Cardiac muscle cell (in vitro differentiated cells and primary cell): ENCODE measurements at regions not wholly inside any gene's neighbourhood (a gene's known extent, or its start where the extent isn't known, plus 50 kb on each side); places are given as distances from the start of the nearest gene placed in this dataset.

Experiments used
- DNase-seq, 2 donors: peaks; one replicate each; pipeline versions ENCODE4 v3.0.0 to v3.0.0-alpha.2; 2010 to 2017; ENCODE audit warnings: low read depth in 1 of 2, low spot score in 1 of 2
- H3K27ac ChIP-seq: fragments of 200-600 bp; sonication (generic); 2 replicates; pipeline ENCODE4 v1.5.1; 2016
- H3K27me3 ChIP-seq: fragments of 200-600 bp; sonication (generic); 2 replicates; pipeline ENCODE4 v1.6.0; 2016; ENCODE audit warnings: control low read depth
- H3K36me3 ChIP-seq: fragments of 200-600 bp; sonication (generic); 2 replicates; pipeline ENCODE4 v1.5.1; 2016; ENCODE audit warnings: control low read depth
- H3K4me1 ChIP-seq: fragments of 200-600 bp; sonication (generic); 2 replicates; pipeline ENCODE4 v1.8.1; 2017; ENCODE audit warnings: low read depth, mild to moderate bottlenecking, mixed run types
- H3K4me3 ChIP-seq: fragments of 200-600 bp; sonication (generic); 2 replicates; pipeline ENCODE4 v1.5.1; 2016; ENCODE audit warnings: mild to moderate bottlenecking
- H3K9me3 ChIP-seq: fragments of 200-600 bp; sonication (generic); 2 replicates; pipeline ENCODE4 v1.5.1; 2017; ENCODE audit warnings: low read depth, mild to moderate bottlenecking, control low read depth
- TF ChIP-seq, protein P1 (sequence below): IDR thresholded peaks from 2 replicates; pipeline ENCODE4 v1.5.1; 2012; ENCODE audit warnings: low read depth, mild to moderate bottlenecking, low read length

DNA sequence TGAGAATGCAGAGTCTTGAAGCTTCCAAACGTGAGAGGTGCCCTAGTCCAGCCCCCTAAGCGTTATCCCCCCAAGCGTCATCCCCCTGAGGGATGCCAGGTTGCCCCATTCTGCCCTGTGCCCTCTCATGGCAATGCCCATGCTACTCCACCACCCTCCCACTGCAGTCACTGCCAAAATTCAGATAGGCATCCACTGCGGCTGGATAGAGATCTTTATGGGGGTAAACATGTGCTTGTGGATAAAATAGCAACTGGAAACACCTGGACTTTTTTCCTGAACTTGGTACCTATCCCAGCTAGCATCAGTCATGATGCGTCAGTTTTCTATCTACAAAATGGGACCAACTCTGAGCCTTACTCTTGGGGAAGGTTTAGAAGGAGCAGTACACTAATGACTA is 92.7 kb upstream of the HOXC13 start:
- Histone ChIP-seq H3K9me3 (no peaks in the 10 kb centered on the region), H3K36me3 (no peaks in the 10 kb centered on the region), H3K4me1 (peaks cover 6% of the 10 kb centered on the region), H3K27me3 (peaks cover 62% of the 10 kb centered on the region), H3K4me3 (no peak overlapping the region), H3K27ac (no peak overlapping the region)
- TF ChIP-seq, protein P1, sequence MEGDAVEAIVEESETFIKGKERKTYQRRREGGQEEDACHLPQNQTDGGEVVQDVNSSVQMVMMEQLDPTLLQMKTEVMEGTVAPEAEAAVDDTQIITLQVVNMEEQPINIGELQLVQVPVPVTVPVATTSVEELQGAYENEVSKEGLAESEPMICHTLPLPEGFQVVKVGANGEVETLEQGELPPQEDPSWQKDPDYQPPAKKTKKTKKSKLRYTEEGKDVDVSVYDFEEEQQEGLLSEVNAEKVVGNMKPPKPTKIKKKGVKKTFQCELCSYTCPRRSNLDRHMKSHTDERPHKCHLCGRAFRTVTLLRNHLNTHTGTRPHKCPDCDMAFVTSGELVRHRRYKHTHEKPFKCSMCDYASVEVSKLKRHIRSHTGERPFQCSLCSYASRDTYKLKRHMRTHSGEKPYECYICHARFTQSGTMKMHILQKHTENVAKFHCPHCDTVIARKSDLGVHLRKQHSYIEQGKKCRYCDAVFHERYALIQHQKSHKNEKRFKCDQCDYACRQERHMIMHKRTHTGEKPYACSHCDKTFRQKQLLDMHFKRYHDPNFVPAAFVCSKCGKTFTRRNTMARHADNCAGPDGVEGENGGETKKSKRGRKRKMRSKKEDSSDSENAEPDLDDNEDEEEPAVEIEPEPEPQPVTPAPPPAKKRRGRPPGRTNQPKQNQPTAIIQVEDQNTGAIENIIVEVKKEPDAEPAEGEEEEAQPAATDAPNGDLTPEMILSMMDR = no peak
- DNase-seq = no peak

DNA sequence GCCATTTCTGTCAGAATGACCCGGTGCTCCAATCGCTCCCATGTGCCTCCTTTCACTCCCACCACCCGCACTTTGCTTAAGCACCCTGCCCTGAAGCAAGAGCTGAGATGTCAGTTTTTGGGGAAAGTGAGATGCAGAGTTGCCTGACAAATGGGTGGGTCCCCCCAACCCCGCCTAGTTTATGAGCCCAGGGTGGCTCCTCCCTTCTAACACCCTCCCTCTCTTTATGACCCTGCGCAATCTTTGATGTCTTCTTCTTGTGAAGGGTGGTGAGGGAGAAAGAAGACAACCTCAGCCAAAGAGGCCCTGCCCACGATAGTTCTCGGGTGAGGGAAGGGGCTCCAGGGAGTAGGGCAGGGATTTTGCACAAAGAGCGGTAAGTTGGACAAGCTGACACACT is 89.5 kb upstream of the HOXC13 start:
- Histone ChIP-seq H3K4me3 (no peak overlapping the region), H3K4me1 (peaks cover 6% of the 10 kb centered on the region), H3K27me3 (peaks cover 55% of the 10 kb centered on the region), H3K36me3 (no peaks in the 10 kb centered on the region), H3K27ac (no peak overlapping the region), H3K9me3 (no peaks in the 10 kb centered on the region)
- DNase-seq = no peak
- TF ChIP-seq, protein P1 = no peak

DNA sequence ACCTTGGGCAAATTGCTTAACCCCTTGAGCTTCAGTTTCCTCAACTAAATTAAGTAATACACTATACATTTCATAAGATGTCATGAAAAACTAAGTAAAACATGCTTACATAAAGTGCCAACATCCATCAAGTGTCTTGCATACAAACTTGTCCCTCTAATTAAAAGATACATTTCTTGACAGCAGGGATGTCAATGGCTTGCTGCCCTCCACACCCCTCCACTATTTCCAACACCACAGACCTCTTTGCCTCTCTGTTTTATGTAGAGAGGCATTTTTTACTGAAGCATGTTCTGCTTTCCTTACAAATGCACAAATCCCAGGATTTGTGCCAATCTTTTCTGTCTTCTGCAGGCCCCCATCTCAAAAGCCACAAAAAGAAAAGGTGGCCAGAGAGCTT is 89.0 kb upstream of the HOXC13 start:
- no peak overlapping the region for H3K4me3 ChIP-seq
- H3K36me3 ChIP-seq = no peaks in the 10 kb centered on the region
- no peak for DNase-seq
- peaks cover 6% of the 10 kb centered on the region for H3K4me1 ChIP-seq
- no peak overlapping the region for H3K27ac ChIP-seq
- no peaks in the 10 kb centered on the region for H3K9me3 ChIP-seq
- peaks cover 60% of the 10 kb centered on the region for H3K27me3 ChIP-seq
- TF ChIP-seq, protein P1 = no peak

DNA sequence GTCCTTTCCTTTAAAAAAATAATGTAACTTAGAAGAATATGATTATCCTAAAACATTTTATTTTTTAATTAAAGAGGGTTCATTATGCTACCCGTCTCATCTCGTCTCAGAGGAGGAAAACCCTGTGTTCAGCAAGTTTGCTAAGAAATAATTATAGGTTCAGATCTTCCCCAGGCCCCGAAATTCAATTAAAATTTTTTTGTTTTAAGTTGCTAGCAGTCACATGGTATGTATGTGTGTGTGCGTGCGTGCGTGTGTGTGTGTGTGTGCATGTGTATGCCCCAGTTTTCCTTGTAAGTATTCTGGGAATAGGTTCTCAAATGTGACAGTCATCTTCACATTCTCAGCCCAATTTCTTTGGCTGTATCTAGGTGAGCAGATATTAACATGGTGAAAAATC is 86.6 kb upstream of the HOXC13 start:
- no peaks in the 10 kb centered on the region for H3K9me3 ChIP-seq
- no peaks in the 10 kb centered on the region for H3K4me1 ChIP-seq
- TF ChIP-seq, protein P1 = no peak
- H3K27ac ChIP-seq = no peak overlapping the region
- no peaks in the 10 kb centered on the region for H3K36me3 ChIP-seq
- no peak overlapping the region for H3K4me3 ChIP-seq
- no peak for DNase-seq
- peaks cover 73% of the 10 kb centered on the region for H3K27me3 ChIP-seq

DNA sequence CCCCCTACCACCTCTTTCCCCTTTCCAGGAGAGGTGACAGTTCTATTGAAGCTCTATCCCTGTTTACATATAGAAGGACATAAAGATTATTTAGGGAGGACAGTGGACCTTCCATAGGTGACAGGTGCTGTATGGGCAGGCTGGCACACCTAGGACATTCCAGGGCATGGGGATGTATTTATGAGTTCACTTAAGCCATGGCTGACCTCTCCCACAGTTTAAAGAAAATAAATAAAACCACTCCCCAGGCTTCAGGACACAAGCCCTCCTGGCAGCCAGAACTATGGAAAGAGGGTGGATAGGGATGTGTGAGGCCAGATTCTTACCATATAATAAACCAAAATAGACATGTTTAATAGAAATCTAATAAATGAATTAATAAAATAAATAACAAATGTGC is 85.6 kb upstream of the HOXC13 start:
- TF ChIP-seq, protein P1 = no peak
- H3K4me1 ChIP-seq = no peaks in the 10 kb centered on the region
- H3K9me3 ChIP-seq = peaks cover 2% of the 10 kb centered on the region
- H3K27ac ChIP-seq = no peak overlapping the region
- H3K27me3 ChIP-seq = peaks cover 67% of the 10 kb centered on the region
- no peak overlapping the region for H3K4me3 ChIP-seq
- DNase-seq = no peak
- H3K36me3 ChIP-seq = no peaks in the 10 kb centered on the region

DNA sequence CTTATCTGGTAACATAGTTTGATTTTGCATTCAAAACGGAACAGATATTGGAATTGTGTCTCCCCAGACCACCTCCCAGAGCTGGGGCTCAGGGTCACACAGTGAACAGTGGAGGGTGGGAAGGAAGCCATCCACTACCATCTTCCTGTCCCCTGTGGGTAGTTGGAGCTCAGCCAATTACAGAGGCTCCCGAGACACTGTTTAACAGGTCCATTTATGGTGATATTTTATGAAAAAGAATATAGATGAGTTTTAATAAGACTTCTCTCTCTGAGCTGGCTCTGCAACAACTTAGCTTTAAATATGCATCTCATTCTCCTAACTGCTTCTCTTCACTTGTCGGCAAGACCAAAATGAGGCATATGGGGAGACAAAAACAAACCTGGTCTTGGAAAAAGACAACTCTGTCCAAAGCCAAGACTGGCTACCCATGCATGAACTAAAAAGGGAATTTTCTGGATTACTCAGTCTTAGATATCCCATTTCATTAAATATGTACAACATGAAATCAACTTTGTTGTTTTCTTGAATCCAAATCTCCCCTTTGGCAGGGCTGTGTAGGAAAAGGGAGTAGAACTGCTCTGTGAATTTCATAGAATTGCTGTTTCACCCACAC is 83.8 kb upstream of the HOXC13 start:
- Histone ChIP-seq H3K27ac (no peak overlapping the region), H3K27me3 (peaks cover 52% of the 10 kb centered on the region), H3K36me3 (no peaks in the 10 kb centered on the region), H3K9me3 (peaks cover 2% of the 10 kb centered on the region), H3K4me1 (no peaks in the 10 kb centered on the region), H3K4me3 (no peak overlapping the region)
- TF ChIP-seq, protein P1 = no peak
- DNase-seq = no peak
